H1 (cell line): ENCODE measurements at regions not wholly inside any gene's neighbourhood (a gene's known extent, or its start where the extent isn't known, plus 50 kb on each side); places are given as distances from the start of the nearest gene placed in this dataset.

Source experiments
- TF ChIP-seq, protein P1 (sequence below), 3 experiments: IDR thresholded peaks; 1 replicate in 2 of 3; 2 replicates in 1 of 3; pipeline versions ENCODE4 v1.5.1 to v1.6.1; 2011; ENCODE audit warnings: low read length in 3 of 3, mild to moderate bottlenecking in 3 of 3, inconsistent platforms in 2 of 3, low read depth in 1 of 3, moderate library complexity in 1 of 3; ENCODE audit not compliant: insufficient read depth in 1 of 3; ENCODE audit errors: control extremely low read depth in 1 of 3

DNA sequence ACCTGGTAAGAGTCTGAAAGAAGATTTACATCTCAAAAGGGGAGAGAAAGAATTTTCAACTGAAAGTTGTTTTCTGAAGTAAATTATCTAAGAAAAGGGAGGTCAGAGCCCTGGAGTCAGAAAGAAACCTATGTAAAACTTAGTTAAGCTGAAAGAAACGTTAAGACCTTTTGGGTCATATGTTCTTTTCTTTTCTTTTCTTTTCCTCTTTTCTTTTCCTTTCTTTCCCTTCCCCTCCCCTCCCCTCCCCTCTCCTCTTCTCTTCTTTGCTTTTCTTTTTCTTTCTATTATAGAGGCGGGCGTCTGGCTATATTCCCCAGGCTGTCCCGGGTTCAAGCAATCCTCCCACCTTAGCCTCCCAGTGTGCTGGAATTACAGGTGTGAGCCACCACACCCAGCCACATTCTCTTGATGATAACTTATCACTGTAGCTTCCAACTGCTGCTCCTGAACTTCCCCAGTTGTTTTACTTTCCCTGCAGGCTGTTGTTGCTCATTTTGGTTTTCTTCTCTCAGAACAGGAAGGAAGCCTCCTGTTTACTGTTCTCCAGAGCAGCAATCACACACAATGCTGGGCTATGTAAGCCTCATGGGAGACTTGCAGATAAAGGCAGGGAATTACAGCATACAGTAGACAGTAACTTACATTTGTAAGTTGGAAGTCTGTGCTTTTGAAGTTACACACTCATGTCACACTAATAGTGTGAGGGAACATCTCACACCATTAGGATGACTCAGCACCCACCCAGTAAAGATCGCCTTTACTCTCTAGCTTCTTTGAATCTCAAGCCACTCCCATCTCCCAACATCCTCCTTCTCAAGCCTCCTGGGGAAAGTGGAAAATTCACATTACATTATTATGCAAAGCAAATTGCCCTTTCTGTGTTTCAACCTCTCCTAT is 2216.6 kb upstream of the WWC1 start (continued):
- TF ChIP-seq, protein P1, sequence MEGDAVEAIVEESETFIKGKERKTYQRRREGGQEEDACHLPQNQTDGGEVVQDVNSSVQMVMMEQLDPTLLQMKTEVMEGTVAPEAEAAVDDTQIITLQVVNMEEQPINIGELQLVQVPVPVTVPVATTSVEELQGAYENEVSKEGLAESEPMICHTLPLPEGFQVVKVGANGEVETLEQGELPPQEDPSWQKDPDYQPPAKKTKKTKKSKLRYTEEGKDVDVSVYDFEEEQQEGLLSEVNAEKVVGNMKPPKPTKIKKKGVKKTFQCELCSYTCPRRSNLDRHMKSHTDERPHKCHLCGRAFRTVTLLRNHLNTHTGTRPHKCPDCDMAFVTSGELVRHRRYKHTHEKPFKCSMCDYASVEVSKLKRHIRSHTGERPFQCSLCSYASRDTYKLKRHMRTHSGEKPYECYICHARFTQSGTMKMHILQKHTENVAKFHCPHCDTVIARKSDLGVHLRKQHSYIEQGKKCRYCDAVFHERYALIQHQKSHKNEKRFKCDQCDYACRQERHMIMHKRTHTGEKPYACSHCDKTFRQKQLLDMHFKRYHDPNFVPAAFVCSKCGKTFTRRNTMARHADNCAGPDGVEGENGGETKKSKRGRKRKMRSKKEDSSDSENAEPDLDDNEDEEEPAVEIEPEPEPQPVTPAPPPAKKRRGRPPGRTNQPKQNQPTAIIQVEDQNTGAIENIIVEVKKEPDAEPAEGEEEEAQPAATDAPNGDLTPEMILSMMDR (IDR thresholded peaks at IDR 0.05; ENCODE audit: control extremely low read depth in 1 of 3, insufficient read depth in 1 of 3, low read depth in 1 of 3, low read length in 3 of 3), result no peak
- TF ChIP-seq, all 59 proteins: peak for 8
